IgD-negative memory B cell (primary cell): ENCODE measurements at regions not wholly inside any gene's neighbourhood (a gene's known extent, or its start where the extent isn't known, plus 50 kb on each side); places are given as distances from the start of the nearest gene placed in this dataset.
"Not testable (repeated sequence)": the region's sequence is repeated elsewhere in the genome, so short reads cannot be mapped to it uniquely, and the experiment has no call there.

ENCODE experiments used
- H3K27ac Mint-ChIP-seq, 3 donors: one replicate each; pipeline ENCODE4 v1.8.0; 2020 to 2022; ENCODE audit warnings: mild to moderate bottlenecking in 3 of 3, mixed read lengths in 3 of 3, moderate library complexity in 1 of 3
- H3K27me3 Mint-ChIP-seq: one replicate; pipeline ENCODE4 v1.8.0; 2021; ENCODE audit warnings: mixed read lengths
- H3K36me3 Mint-ChIP-seq: one replicate; pipeline ENCODE4 v1.8.0; 2020; ENCODE audit warnings: mild to moderate bottlenecking, mixed read lengths
- H3K4me1 Mint-ChIP-seq, 3 donors: one replicate each; pipeline ENCODE4 v1.8.0; 2020 to 2022; ENCODE audit warnings: mixed read lengths in 3 of 3, mild to moderate bottlenecking in 1 of 3
- H3K4me3 Mint-ChIP-seq, 4 donors: one replicate each; pipeline ENCODE4 v1.8.0; 2020 to 2022; ENCODE audit warnings: mild to moderate bottlenecking in 4 of 4, mixed read lengths in 4 of 4, moderate library complexity in 3 of 4
- H3K9me3 Mint-ChIP-seq, 3 donors: one replicate each; pipeline ENCODE4 v1.8.0; 2020 to 2021; ENCODE audit warnings: mixed read lengths in 3 of 3, mild to moderate bottlenecking in 1 of 3

- not testable (repeated sequence) for H3K4me3 Mint-ChIP-seq, H3K27me3 Mint-ChIP-seq, H3K27ac Mint-ChIP-seq, H3K4me1 Mint-ChIP-seq, H3K36me3 Mint-ChIP-seq, H3K9me3 Mint-ChIP-seq
These were observed 459.5 kb downstream of the CPXCR1 start for GRCh38 chrX:89206558-89206957.

- peak overlapping the region in 1 of 3 donors; percentile 83 for H3K27ac Mint-ChIP-seq
- not testable (repeated sequence) for H3K4me3 Mint-ChIP-seq, H3K27me3 Mint-ChIP-seq, H3K9me3 Mint-ChIP-seq, H3K4me1 Mint-ChIP-seq, H3K36me3 Mint-ChIP-seq
These were observed 467.9 kb downstream of the CPXCR1 start for GRCh38 chrX:89214773-89215446.

GRCh38 chrX:89215447-89215787 lies 468.4 kb downstream of the CPXCR1 start:
- H3K27me3 Mint-ChIP-seq, H3K4me3 Mint-ChIP-seq, H3K4me1 Mint-ChIP-seq, H3K9me3 Mint-ChIP-seq, H3K36me3 Mint-ChIP-seq, H3K27ac Mint-ChIP-seq: not testable (repeated sequence)
